ENCODE measurements at regions not wholly inside any gene's neighbourhood (a gene's known extent, or its start where the extent isn't known, plus 50 kb on each side); places are given as distances from the start of the nearest gene placed in this dataset.

- Mint-ChIP-seq H3K27ac (no peak overlapping the region), H3K9me3 (peaks cover 5% of the 10 kb centered on the region), H3K4me3 (no peak overlapping the region), H3K36me3 (no peaks in the 10 kb centered on the region), H3K4me1 (no peaks in the 10 kb centered on the region), H3K27me3 (ENCODE audit: low read depth) (no peaks in the 10 kb centered on the region)
- ATAC-seq = no peak
- DNase-seq (ENCODE audit: low spot score) = no peak
- TF ChIP-seq GRHL2 (CRISPR knock-in tag; IDR thresholded peaks at IDR 0.05; ENCODE audit: insufficient replicate concordance, severe bottlenecking) (no peak), ZNF532 (CRISPR knock-in tag; IDR thresholded peaks at IDR 0.05; ENCODE audit: borderline replicate concordance) (no peak), ZNF263 (CRISPR knock-in tag; IDR thresholded peaks at IDR 0.05; ENCODE audit: low read depth) (no peak), PRDM15 (CRISPR knock-in tag; IDR thresholded peaks at IDR 0.05) (no peak), ZBTB21 (CRISPR knock-in tag; IDR thresholded peaks at IDR 0.05; ENCODE audit: borderline replicate concordance) (no peak), OVOL2 (CRISPR knock-in tag; IDR thresholded peaks at IDR 0.05; ENCODE audit: borderline replicate concordance) (no peak)
- ChIA-PET CTCF (no interaction called here), POLR2A (no interaction called here)
Measured at GRCh38 chr13:38452656-38453055, 103.0 kb downstream of the UFM1 start.

GRCh38 chr13:38462605-38463004 lies 113.0 kb downstream of the UFM1 start:
- Mint-ChIP-seq H3K4me1 (no peaks in the 10 kb centered on the region), H3K36me3 (peaks cover 11% of the 10 kb centered on the region), H3K4me3 (no peak overlapping the region), H3K27me3 (ENCODE audit: low read depth) (no peaks in the 10 kb centered on the region; the same call in 1 of the 2 replicates), H3K9me3 (peaks cover 18% of the 10 kb centered on the region), H3K27ac (no peak overlapping the region; the same call in 1 of the 2 replicates)
- ATAC-seq (no peak), DNase-seq (ENCODE audit: low spot score) (no peak)
- POLR2A ChIA-PET = no interaction called here
- CTCF ChIA-PET = no interaction called here
- TF ChIP-seq ATF1 (CRISPR knock-in tag; IDR thresholded peaks at IDR 0.05) (no peak), ZNF263 (CRISPR knock-in tag; IDR thresholded peaks at IDR 0.05; ENCODE audit: low read depth) (no peak), ZNF219 (CRISPR knock-in tag; IDR thresholded peaks at IDR 0.05; ENCODE audit: borderline replicate concordance) (no peak), GABPB1 (CRISPR knock-in tag; IDR thresholded peaks at IDR 0.05) (no peak), ZNF121 (CRISPR knock-in tag; IDR thresholded peaks at IDR 0.05) (no peak), JAZF1 (CRISPR knock-in tag; IDR thresholded peaks at IDR 0.05) (no peak), ETV6 (CRISPR knock-in tag; IDR thresholded peaks at IDR 0.05) (no peak), CREM (CRISPR knock-in tag; IDR thresholded peaks at IDR 0.05) (no peak), SMAD4 (CRISPR knock-in tag; IDR thresholded peaks at IDR 0.05) (no peak), PRDM15 (CRISPR knock-in tag; IDR thresholded peaks at IDR 0.05) (no peak), ZSCAN18 (CRISPR knock-in tag; IDR thresholded peaks at IDR 0.05) (no peak), GTF2I (CRISPR knock-in tag; conservative IDR thresholded peaks at IDR 0.05) (no peak), TEAD4 (CRISPR knock-in tag; IDR thresholded peaks at IDR 0.05) (no peak), TP53 (CRISPR knock-in tag; IDR thresholded peaks at IDR 0.05) (no peak), AFF4 (CRISPR knock-in tag; IDR thresholded peaks at IDR 0.05; ENCODE audit: borderline replicate concordance) (no peak)
